Right renal cortex interstitium (tissue), 3 donors: ENCODE measurements at regions not wholly inside any gene's neighbourhood (a gene's known extent, or its start where the extent isn't known, plus 50 kb on each side); places are given as distances from the start of the nearest gene placed in this dataset.

Experiments used
- DNase-seq, 3 donors: peaks; one replicate each; pipeline ENCODE4 v3.0.0-alpha.2; 2013; ENCODE audit warnings: low read depth in 3 of 3, low spot score in 2 of 3

- DNase-seq = no peak
Measured at GRCh38 chr11:133723056-133723455, 122.3 kb downstream of the SPATA19 start.

GRCh38 chr11:133720951-133721350 is 124.4 kb downstream of the SPATA19 start:
- no peak for DNase-seq

GRCh38 chr11:133719532-133720235 is 125.6 kb downstream of the SPATA19 start:
- no peak for DNase-seq

- no peak for DNase-seq
Measured at GRCh38 chr11:133718831-133719230, 126.5 kb downstream of the SPATA19 start.

DNA sequence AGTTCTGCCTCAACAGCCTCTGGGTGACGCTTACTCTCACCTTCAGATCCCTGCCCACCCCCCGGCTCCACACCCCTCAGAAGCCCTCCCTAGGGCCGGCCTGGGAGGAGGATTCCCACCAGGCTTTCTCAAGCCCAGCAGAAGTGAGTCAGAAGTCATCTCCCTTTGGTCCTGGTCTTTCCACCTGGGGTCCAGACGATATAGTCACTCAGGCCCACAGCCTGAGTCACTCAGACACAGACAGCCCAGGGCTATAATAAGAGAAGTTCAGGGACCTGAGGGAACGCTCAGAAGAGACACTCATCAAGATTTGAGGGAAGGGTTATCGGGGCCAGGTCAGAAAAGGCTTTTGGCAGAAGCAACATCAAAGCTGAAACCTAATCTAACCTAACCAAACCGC is 127.1 kb downstream of the SPATA19 start:
- no peak for DNase-seq

DNA sequence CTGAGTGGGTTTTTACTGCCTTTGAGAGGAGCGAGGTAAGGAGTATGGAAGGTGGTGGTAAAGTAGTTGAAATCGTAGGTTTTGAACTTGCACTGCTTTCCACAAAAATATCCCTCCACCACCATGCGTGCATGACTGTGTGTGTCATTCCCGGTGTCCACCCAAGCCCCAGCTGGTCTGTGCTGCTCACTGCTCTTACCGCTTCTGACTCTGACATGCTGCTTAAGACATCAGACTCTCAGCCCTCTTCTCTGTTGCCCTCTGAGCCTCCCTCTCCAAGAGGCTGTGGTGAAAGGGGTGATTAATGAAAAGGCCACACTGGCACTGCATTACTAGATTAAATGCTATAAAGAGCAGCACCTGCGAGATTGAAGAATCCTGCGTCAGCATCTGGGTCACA is 128.7 kb downstream of the SPATA19 start:
- DNase-seq = no peak

DNA sequence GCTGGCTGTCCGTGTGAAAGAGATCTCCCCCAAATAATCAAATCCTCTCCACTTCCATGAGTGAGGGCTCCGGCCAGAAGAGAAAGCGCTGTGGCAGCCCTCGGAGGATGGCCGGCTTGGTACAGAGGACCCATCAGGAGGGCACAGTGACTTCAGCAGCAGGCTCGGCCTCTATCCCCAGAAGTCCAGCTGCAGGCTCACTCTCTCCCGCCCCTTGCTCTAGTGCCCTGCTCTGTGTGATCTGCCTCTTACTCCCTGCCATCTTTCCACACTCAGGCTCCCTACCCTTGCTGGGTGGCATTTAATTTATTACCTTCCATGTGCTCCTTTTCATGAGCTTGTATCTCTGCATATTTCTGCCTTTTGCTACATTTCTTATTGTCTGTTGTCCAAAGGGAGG is 129.7 kb downstream of the SPATA19 start:
- no peak for DNase-seq

DNA sequence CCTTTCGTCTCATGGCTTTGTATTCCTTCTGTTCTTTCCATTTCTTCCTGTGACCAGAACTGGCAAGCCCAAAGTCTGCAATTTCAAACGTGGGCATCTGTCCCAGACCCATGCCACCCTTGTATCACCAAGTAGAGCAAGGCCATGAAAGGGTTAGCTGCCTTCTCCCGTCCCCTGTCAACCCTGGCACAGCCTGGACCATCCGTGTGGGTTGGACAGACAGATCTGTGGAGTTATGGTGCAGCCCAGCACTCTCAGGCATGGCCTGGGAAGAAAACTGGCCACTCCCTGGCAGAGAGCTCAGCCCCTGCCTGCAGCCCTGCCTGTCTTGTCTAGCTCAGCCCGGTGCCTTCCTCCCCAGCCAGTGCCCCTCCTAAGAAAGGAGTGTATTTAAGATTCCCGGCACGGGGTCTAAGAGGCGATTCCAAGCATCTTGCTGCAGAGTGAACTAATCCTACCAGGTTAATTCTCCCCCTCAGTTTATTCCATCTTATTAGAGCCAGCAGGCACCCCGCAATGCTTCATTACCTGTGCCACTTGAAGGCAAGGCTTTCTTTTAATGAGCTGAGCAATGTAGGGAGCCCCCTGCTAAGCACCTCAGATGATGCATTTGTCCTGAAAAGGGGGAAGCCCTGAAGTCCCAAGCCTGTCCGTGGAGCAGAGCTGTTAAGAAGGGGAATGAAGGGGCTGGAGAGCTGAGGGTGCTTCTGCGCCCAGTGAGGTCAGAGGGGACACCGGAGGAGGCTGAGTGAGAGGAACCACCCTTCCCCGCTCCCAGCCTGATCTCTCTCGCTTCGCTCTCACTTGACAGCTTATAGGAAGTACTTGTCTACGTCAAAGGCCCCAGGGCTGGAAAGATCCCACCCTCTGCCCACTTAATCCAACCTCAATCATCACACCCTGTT is 130.6 kb downstream of the SPATA19 start:
- no peak for DNase-seq

GRCh38 chr11:133713844-133714243 is 131.5 kb downstream of the SPATA19 start:
- no peak for DNase-seq

- no peak for DNase-seq
Measured at GRCh38 chr11:133713406-133713805, 131.9 kb downstream of the SPATA19 start.

GRCh38 chr11:133712051-133712560 is 133.2 kb downstream of the SPATA19 start:
- peak; percentile 38 to 47 (median 47) for DNase-seq

GRCh38 chr11:133711545-133711944 is 133.8 kb downstream of the SPATA19 start:
- DNase-seq = no peak

GRCh38 chr11:133710681-133711240 is 134.6 kb downstream of the SPATA19 start:
- DNase-seq = no peak

- DNase-seq = no peak
Measured at GRCh38 chr11:133710241-133710640, 135.1 kb downstream of the SPATA19 start.

GRCh38 chr11:133708547-133709051 is 136.7 kb downstream of the SPATA19 start:
- no peak for DNase-seq

- DNase-seq = no peak
Measured at GRCh38 chr11:133706925-133707794, 138.2 kb downstream of the SPATA19 start.

- no peak for DNase-seq
Measured at GRCh38 chr11:133705873-133706272, 139.4 kb downstream of the SPATA19 start.

DNA sequence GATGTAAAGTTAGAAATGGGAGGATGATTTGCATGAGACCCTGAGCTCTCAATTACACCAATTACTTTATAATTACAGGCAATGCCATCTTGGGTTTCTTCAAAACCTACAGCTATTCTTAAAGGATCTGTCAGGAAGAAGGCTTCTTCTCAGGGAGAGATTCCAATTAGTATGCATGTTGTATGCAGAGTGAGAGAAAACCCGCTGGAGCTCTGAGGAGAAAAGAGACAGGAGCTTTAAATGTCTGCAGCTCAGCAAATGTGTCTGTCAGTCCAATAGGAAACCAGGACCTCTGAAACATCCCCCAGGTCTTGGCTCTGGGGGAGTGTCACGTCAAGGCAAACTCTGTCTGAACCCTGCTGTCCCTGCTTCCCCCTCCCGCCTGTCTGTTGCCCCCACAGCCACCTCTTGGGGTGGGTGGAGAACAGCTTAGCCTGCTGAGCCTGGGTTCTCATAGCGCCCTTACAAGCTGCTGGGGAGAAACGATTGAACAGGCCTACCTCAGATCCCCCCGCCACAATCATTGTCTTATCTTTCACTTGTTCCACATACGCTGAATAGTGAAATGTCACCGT is 140.2 kb downstream of the SPATA19 start:
- no peak for DNase-seq

- no peak for DNase-seq
Measured at GRCh38 chr11:133699071-133699470, 146.2 kb downstream of the SPATA19 start.

- no peak for DNase-seq
Measured at GRCh38 chr11:133698654-133699053, 146.7 kb downstream of the SPATA19 start.
